ENCODE measurements at regions not wholly inside any gene's neighbourhood (a gene's known extent, or its start where the extent isn't known, plus 50 kb on each side); places are given as distances from the start of the nearest gene placed in this dataset.

DNA sequence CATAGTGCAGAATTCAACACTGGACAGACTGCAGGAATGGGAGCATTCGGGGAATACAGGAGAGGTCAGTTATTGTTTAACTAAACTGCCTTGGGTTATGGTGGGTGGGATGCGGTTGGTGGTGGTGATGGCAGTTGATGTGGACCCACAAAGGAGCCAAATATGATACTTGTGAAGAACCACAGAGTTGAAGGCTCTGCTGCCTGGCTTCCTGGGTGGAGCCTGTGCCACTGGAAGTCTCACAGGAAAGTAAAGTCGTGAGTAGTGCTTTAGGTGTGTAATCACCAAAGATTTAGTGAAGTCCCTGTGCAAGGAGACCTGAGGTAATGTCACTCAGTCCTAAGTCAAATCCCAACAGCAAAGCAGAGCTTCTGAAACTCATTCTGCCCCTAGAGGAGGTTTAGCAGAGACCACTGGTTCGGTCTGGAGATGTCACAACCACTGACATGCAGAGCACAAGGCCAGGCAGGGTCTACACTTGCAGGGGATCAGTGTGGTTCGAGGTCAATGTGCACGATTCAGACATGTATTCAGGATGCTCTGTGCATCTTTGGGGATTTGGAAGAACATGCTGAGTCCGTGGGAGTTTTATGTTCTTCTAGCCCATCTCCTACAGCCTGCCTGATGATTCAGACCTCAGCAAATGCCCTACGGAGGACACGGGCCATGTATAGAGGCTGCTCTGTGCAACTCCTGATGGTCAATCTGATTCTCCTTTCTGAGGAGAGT is 1150.9 kb downstream of the RPIA start:
- H3K4me3 Mint-ChIP-seq, result no peak overlapping the region
- WGBS, 2 experiments (ENCODE audit: insufficient coverage in 1 of 2, insufficient read length in 1 of 2), result 65 to 68% methylated on average over 9 of the region's 9 CpGs

DNA sequence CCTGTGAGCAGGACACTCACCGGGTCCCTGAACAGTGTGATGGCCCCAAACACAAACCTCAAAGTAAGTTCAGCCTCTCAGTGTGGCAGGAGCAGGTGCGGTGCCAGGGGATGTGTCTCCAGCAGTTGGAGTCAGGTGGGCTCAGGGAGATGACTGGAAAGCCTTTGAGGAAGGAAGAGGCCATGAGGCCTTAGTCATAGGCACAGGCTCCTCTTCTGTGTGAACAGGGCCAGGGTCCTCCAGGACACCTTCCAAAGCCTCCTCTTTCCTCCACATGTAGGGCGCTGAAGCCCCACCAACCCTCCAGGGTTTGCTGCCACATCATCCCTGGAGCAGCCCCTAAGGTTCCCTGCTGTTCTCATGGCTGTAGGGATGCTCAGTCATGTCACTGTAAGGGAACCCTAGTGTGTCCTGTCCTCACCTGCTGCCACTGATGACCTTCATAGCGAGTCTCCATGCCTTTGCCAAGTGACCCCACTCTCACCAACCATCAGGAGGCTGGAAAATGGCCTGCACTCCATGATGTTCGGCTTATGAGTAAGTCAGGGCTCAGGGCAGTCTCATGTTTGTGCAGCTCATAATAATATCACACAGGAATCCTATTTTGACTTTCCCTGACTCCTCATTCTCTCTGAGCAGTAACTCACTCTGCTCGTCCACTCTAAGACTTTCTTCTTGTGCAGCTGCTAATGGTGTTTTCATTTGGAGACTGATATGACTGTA is 1152.9 kb downstream of the RPIA start:
- no peak overlapping the region for H3K27ac Mint-ChIP-seq
- TF ChIP-seq, protein P1, sequence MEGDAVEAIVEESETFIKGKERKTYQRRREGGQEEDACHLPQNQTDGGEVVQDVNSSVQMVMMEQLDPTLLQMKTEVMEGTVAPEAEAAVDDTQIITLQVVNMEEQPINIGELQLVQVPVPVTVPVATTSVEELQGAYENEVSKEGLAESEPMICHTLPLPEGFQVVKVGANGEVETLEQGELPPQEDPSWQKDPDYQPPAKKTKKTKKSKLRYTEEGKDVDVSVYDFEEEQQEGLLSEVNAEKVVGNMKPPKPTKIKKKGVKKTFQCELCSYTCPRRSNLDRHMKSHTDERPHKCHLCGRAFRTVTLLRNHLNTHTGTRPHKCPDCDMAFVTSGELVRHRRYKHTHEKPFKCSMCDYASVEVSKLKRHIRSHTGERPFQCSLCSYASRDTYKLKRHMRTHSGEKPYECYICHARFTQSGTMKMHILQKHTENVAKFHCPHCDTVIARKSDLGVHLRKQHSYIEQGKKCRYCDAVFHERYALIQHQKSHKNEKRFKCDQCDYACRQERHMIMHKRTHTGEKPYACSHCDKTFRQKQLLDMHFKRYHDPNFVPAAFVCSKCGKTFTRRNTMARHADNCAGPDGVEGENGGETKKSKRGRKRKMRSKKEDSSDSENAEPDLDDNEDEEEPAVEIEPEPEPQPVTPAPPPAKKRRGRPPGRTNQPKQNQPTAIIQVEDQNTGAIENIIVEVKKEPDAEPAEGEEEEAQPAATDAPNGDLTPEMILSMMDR (conservative IDR thresholded peaks at IDR 0.05), result no peak
- H3K4me1 ChIP-seq (ENCODE audit: control insufficient read depth, insufficient read depth, low read length), result no peaks in the 10 kb centered on the region
- H3K9ac ChIP-seq (ENCODE audit: extremely low read depth, low read length, poor library complexity, severe bottlenecking), result no peak overlapping the region
- no peak for DNase-seq
- no peak overlapping the region for H3K4me3 Mint-ChIP-seq
- peaks cover 7% of the 10 kb centered on the region for H3K36me3 Mint-ChIP-seq (ENCODE audit: low read depth)
- H3K4me3 ChIP-seq (ENCODE audit: low read length), result peak overlapping the region; percentile 4
- no peak overlapping the region for H3K27ac ChIP-seq (ENCODE audit: low read depth, low read length)
- H3K36me3 ChIP-seq (ENCODE audit: control insufficient read depth, insufficient read depth, low read length), result no peaks in the 10 kb centered on the region
- 49 to 56% methylated on average over 6 of the region's 6 CpGs for WGBS, 2 experiments (ENCODE audit: insufficient coverage in 1 of 2, insufficient read length in 1 of 2)
- H3K9me3 ChIP-seq (ENCODE audit: control insufficient read depth, low read length), result peaks cover 58% of the 10 kb centered on the region
- H3K27me3 ChIP-seq (ENCODE audit: control insufficient read depth, insufficient read depth, low read length, poor library complexity, severe bottlenecking), result no peaks in the 10 kb centered on the region
- H3K9me3 Mint-ChIP-seq, result peaks cover 58% of the 10 kb centered on the region
- no peaks in the 10 kb centered on the region for H3K27me3 Mint-ChIP-seq (ENCODE audit: insufficient read depth)
- H3K4me1 Mint-ChIP-seq, result no peaks in the 10 kb centered on the region

More for the DNA sequence above, 1150.9 kb downstream of the RPIA start:
- no peaks in the 10 kb centered on the region for H3K4me1 ChIP-seq (ENCODE audit: control insufficient read depth, insufficient read depth, low read length)
- H3K27me3 ChIP-seq (ENCODE audit: control insufficient read depth, insufficient read depth, low read length, poor library complexity, severe bottlenecking), result no peaks in the 10 kb centered on the region
- Mint-ChIP-seq H3K27ac (no peak overlapping the region), H3K36me3 (ENCODE audit: low read depth) (peaks cover 17% of the 10 kb centered on the region), H3K27me3 (ENCODE audit: insufficient read depth) (no peaks in the 10 kb centered on the region), H3K4me1 (no peaks in the 10 kb centered on the region), H3K9me3 (peaks cover 37% of the 10 kb centered on the region)
- no peak overlapping the region for H3K9ac ChIP-seq (ENCODE audit: extremely low read depth, low read length, poor library complexity, severe bottlenecking)
- peak overlapping the region; percentile 2 for H3K4me3 ChIP-seq (ENCODE audit: low read length)
- H3K36me3 ChIP-seq (ENCODE audit: control insufficient read depth, insufficient read depth, low read length), result no peaks in the 10 kb centered on the region
- no peak for DNase-seq
- H3K27ac ChIP-seq (ENCODE audit: low read depth, low read length), result no peak overlapping the region
- H3K9me3 ChIP-seq (ENCODE audit: control insufficient read depth, low read length), result peaks cover 38% of the 10 kb centered on the region
- TF ChIP-seq, protein P1 (conservative IDR thresholded peaks at IDR 0.05), result no peak

DNA sequence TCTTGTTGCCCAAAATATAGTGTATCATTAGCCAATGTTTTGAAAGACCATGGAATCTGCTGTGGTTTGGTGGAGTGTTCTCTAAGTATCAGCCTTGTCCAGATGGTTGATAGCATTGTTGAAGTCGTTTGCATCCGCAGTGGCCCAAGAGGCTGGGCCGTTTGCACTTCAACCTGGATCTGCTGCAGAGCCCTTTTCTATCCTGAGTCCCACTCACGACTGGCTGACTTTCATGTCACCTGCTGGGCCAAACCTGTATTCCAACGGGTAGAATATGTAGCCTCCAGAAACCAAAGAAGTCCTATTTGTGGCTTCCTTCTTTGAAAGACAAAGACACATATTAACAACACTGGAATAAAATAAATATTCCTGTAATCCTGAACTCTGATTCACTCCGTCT is 1154.1 kb downstream of the RPIA start:
- peaks cover 68% of the 10 kb centered on the region for H3K9me3 Mint-ChIP-seq
- no peaks in the 10 kb centered on the region for H3K27me3 Mint-ChIP-seq (ENCODE audit: insufficient read depth)
- TF ChIP-seq, protein P1 (conservative IDR thresholded peaks at IDR 0.05), result no peak
- no peak for DNase-seq
- Histone ChIP-seq H3K9me3 (ENCODE audit: control insufficient read depth, low read length) (peaks cover 69% of the 10 kb centered on the region), H3K4me3 (ENCODE audit: low read length) (peak overlapping the region; percentile 16), H3K36me3 (ENCODE audit: control insufficient read depth, insufficient read depth, low read length) (no peaks in the 10 kb centered on the region), H3K9ac (ENCODE audit: extremely low read depth, low read length, poor library complexity, severe bottlenecking) (no peak overlapping the region), H3K4me1 (ENCODE audit: control insufficient read depth, insufficient read depth, low read length) (no peaks in the 10 kb centered on the region), H3K27ac (ENCODE audit: low read depth, low read length) (no peak overlapping the region), H3K27me3 (ENCODE audit: control insufficient read depth, insufficient read depth, low read length, poor library complexity, severe bottlenecking) (no peaks in the 10 kb centered on the region)
- H3K4me3 Mint-ChIP-seq, result no peak overlapping the region
- H3K36me3 Mint-ChIP-seq (ENCODE audit: low read depth), result peaks cover 3% of the 10 kb centered on the region
- 52 to 62% methylated on average over 5 to 6 of the region's 6 CpGs for WGBS, 2 experiments (ENCODE audit: insufficient coverage in 1 of 2, insufficient read length in 1 of 2)
- H3K27ac Mint-ChIP-seq, result no peak overlapping the region
- no peaks in the 10 kb centered on the region for H3K4me1 Mint-ChIP-seq
